Effector memory CD4-positive, alpha-beta T cell (primary cell): ENCODE measurements at regions not wholly inside any gene's neighbourhood (a gene's known extent, or its start where the extent isn't known, plus 50 kb on each side); places are given as distances from the start of the nearest gene placed in this dataset.

Experiments
- DNase-seq, 3 donors: peaks; one replicate each; pipeline ENCODE4 v3.0.0-alpha.2; 2020
- H3K27ac ChIP-seq: 2 replicates; pipeline ENCODE4 v1.7.0; 2013; ENCODE audit warnings: mild to moderate bottlenecking, low read length, moderate library complexity; ENCODE audit not compliant: insufficient read depth, poor library complexity, severe bottlenecking
- H3K27me3 ChIP-seq: replicated peaks from 2 replicates; pipeline ENCODE4 v1.7.0; 2013; ENCODE audit warnings: mild to moderate bottlenecking, low read length; ENCODE audit not compliant: insufficient read depth, control insufficient read depth, poor library complexity, severe bottlenecking
- H3K36me3 ChIP-seq: 2 replicates; pipeline ENCODE4 v1.7.0; 2013; ENCODE audit warnings: mild to moderate bottlenecking, low read length, moderate library complexity; ENCODE audit not compliant: control insufficient read depth, insufficient read depth
- H3K4me1 ChIP-seq: 2 replicates; pipeline ENCODE4 v1.7.0; 2013; ENCODE audit warnings: low read length, mild to moderate bottlenecking; ENCODE audit not compliant: control insufficient read depth, insufficient read depth, poor library complexity, severe bottlenecking
- H3K4me3 ChIP-seq: 2 replicates; pipeline ENCODE4 v1.7.0; 2013; ENCODE audit warnings: low read length, low read depth, mild to moderate bottlenecking; ENCODE audit not compliant: insufficient read depth, poor library complexity, severe bottlenecking
- H3K9me3 ChIP-seq: 2 replicates; pipeline ENCODE4 v1.7.0; 2013; ENCODE audit warnings: mild to moderate bottlenecking, low read length, moderate library complexity; ENCODE audit not compliant: control insufficient read depth

- Histone ChIP-seq H3K4me3 (no peak overlapping the region), H3K36me3 (no peaks in the 10 kb centered on the region), H3K4me1 (no peaks in the 10 kb centered on the region), H3K27me3 (no peaks in the 10 kb centered on the region), H3K9me3 (no peaks in the 10 kb centered on the region), H3K27ac (no peak overlapping the region)
- DNase-seq = no peak
These were observed 450.0 kb downstream of the NSUN3 start for GRCh38 chr3:94512876-94513275.

- H3K4me1 ChIP-seq = no peaks in the 10 kb centered on the region
- H3K27ac ChIP-seq = no peak overlapping the region
- H3K9me3 ChIP-seq = no peaks in the 10 kb centered on the region
- no peak for DNase-seq
- no peaks in the 10 kb centered on the region for H3K27me3 ChIP-seq
- H3K4me3 ChIP-seq = no peak overlapping the region
- H3K36me3 ChIP-seq = no peaks in the 10 kb centered on the region
These were observed 450.7 kb downstream of the NSUN3 start for GRCh38 chr3:94513600-94513999.

GRCh38 chr3:94515983-94516382 is 453.1 kb downstream of the NSUN3 start:
- no peaks in the 10 kb centered on the region for H3K27me3 ChIP-seq
- H3K4me3 ChIP-seq = no peak overlapping the region
- no peaks in the 10 kb centered on the region for H3K4me1 ChIP-seq
- H3K27ac ChIP-seq = no peak overlapping the region
- DNase-seq = no peak
- no peaks in the 10 kb centered on the region for H3K9me3 ChIP-seq
- H3K36me3 ChIP-seq = no peaks in the 10 kb centered on the region

- no peak overlapping the region for H3K27ac ChIP-seq
- no peaks in the 10 kb centered on the region for H3K36me3 ChIP-seq
- no peak for DNase-seq
- H3K4me1 ChIP-seq = no peaks in the 10 kb centered on the region
- H3K4me3 ChIP-seq = no peak overlapping the region
- H3K9me3 ChIP-seq = no peaks in the 10 kb centered on the region
- no peaks in the 10 kb centered on the region for H3K27me3 ChIP-seq
These were observed 457.5 kb downstream of the NSUN3 start for GRCh38 chr3:94520364-94520763.

GRCh38 chr3:94522488-94522887 is 459.6 kb downstream of the NSUN3 start:
- H3K27me3 ChIP-seq = no peaks in the 10 kb centered on the region
- H3K9me3 ChIP-seq = no peaks in the 10 kb centered on the region
- H3K4me1 ChIP-seq = no peaks in the 10 kb centered on the region
- no peak overlapping the region for H3K4me3 ChIP-seq
- DNase-seq = no peak
- no peak overlapping the region for H3K27ac ChIP-seq
- no peaks in the 10 kb centered on the region for H3K36me3 ChIP-seq

- no peak overlapping the region for H3K27ac ChIP-seq
- no peak for DNase-seq
- no peaks in the 10 kb centered on the region for H3K27me3 ChIP-seq
- H3K9me3 ChIP-seq = no peaks in the 10 kb centered on the region
- H3K4me1 ChIP-seq = no peaks in the 10 kb centered on the region
- no peaks in the 10 kb centered on the region for H3K36me3 ChIP-seq
- H3K4me3 ChIP-seq = no peak overlapping the region
These were observed 461.4 kb downstream of the NSUN3 start for GRCh38 chr3:94524102-94524919.

GRCh38 chr3:94525043-94525442 is 462.2 kb downstream of the NSUN3 start:
- DNase-seq = no peak
- Histone ChIP-seq H3K9me3 (no peaks in the 10 kb centered on the region), H3K4me3 (no peak overlapping the region), H3K4me1 (no peaks in the 10 kb centered on the region), H3K36me3 (no peaks in the 10 kb centered on the region), H3K27ac (no peak overlapping the region), H3K27me3 (no peaks in the 10 kb centered on the region)

- H3K27ac ChIP-seq = no peak overlapping the region
- H3K4me3 ChIP-seq = no peak overlapping the region
- H3K9me3 ChIP-seq = no peaks in the 10 kb centered on the region
These were observed 467.0 kb downstream of the NSUN3 start for GRCh38 chr3:94529816-94530215.

GRCh38 chr3:94532951-94533350 is 470.1 kb downstream of the NSUN3 start:
- Histone ChIP-seq H3K4me1 (no peaks in the 10 kb centered on the region), H3K4me3 (no peak overlapping the region), H3K27me3 (no peaks in the 10 kb centered on the region), H3K9me3 (no peaks in the 10 kb centered on the region), H3K36me3 (no peaks in the 10 kb centered on the region), H3K27ac (no peak overlapping the region)
- no peak for DNase-seq

More at GRCh38 chr3:94529816-94530215, 467.0 kb downstream of the NSUN3 start:
- no peaks in the 10 kb centered on the region for H3K36me3 ChIP-seq
- no peaks in the 10 kb centered on the region for H3K4me1 ChIP-seq
- DNase-seq = no peak
- no peaks in the 10 kb centered on the region for H3K27me3 ChIP-seq

- no peaks in the 10 kb centered on the region for H3K4me1 ChIP-seq
- H3K27ac ChIP-seq = no peak overlapping the region
- no peaks in the 10 kb centered on the region for H3K9me3 ChIP-seq
- no peak overlapping the region for H3K4me3 ChIP-seq
- no peaks in the 10 kb centered on the region for H3K27me3 ChIP-seq
- no peaks in the 10 kb centered on the region for H3K36me3 ChIP-seq
- no peak for DNase-seq
These were observed 477.1 kb downstream of the NSUN3 start for GRCh38 chr3:94539937-94540336.
